GM18861 (cell line): ENCODE measurements at regions not wholly inside any gene's neighbourhood (a gene's known extent, or its start where the extent isn't known, plus 50 kb on each side); places are given as distances from the start of the nearest gene placed in this dataset.

ENCODE experiments used
- ATAC-seq: cut with Tn5 transposase; IDR thresholded peaks from one replicate; pipeline ENCODE4 v1.9.1; 2021; ENCODE audit not compliant: unreplicated experiment

- no peak for ATAC-seq
Measured at GRCh38 chr2:176595986-176596385, 326.7 kb downstream of the MTX2 start.

DNA sequence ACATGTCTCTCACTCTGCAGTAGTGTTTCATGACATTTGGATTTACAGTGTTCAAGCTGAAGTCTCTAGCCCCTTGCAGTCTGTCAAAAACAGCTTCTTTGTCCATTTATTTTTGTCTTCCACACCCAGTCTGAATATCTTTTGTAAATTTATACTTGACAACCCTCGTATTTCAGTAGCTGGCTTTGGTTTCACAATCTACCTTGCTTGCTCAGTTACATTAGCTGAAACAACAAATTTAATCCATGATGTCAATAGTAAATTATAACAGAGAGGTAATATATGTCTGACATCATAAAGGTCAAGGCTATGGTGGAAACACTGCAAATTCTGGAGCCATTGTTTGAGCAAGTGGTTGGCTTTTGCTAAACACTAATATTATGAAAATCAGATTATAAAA lies 328.7 kb downstream of the MTX2 start:
- no peak for ATAC-seq

- no peak for ATAC-seq
Measured at GRCh38 chr2:176598351-176598750, 329.1 kb downstream of the MTX2 start.

- ATAC-seq = no peak
Measured at GRCh38 chr2:176599796-176600485, 330.7 kb downstream of the MTX2 start.

DNA sequence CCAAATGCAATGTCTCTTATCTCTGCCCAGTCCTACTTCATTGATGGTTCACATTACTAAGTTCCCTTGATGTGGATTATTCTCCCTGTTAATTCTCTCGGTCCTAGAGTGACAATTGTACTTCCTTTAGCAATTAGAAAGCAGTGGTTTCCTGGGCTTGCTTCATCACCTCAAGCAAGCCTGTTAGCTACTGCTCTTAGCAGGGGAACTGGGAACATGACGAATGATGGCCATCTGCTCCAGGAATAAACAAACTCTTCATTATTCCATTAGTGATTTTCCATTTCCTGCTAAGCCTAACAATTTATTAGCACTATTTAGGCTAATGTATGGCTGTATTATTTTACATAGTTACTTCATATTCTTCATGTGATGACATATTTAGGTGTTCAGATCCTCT lies 331.8 kb downstream of the MTX2 start:
- no peak for ATAC-seq

DNA sequence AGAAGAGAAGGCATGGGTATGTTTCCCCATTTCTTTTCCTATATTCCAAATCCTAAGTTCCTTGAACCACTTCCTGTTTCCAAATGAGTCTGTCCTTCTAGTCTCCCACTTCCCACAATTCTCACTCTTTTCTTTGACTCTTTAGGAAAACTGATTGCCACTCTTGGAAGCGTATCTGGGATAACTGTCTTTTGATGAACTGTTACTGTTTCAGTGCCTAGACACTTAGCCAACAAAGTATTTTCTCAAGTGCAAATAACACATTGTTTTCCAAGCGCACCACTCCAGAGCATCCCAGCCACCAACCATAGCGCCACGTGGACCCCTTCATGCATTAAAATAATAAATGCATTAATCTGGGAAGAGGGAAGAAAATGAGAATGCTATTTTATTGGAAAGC lies 342.8 kb downstream of the MTX2 start:
- no peak for ATAC-seq

GRCh38 chr2:176612736-176613135 lies 343.5 kb downstream of the MTX2 start:
- ATAC-seq = no peak

DNA sequence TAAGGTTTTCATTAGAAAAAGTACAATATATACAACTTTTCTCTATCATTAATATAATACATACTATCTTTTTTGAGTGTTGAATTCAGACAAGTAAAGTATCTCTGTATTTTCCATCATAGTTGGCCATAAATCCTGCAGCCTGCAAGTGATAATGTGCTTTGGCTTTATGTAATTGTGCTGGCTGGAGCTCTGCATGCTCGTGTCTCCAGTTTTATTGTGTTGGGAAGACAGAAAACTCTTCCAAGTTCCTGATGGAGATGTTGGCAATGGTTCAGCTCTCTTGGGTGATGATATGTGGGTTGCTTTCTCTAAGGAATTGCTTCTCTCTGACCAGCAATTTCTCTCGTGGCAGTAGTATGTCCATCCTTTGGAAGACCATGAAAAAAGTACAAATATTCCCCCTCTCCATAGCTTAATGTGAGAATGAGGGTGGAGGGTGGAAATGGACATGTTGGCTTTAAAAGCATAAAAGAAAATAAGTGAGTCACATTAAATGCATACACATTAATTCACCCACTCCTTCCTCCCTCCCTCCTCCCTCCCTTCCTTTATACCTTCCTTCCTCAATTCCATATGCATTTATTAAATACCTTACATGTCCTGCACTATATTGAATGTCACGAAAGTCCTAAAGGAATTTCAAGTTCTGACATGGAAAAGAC lies 344.2 kb downstream of the MTX2 start:
- ATAC-seq = no peak

- no peak for ATAC-seq
Measured at GRCh38 chr2:176614049-176614448, 344.8 kb downstream of the MTX2 start.

GRCh38 chr2:176614930-176615329 lies 345.7 kb downstream of the MTX2 start:
- ATAC-seq = no peak

DNA sequence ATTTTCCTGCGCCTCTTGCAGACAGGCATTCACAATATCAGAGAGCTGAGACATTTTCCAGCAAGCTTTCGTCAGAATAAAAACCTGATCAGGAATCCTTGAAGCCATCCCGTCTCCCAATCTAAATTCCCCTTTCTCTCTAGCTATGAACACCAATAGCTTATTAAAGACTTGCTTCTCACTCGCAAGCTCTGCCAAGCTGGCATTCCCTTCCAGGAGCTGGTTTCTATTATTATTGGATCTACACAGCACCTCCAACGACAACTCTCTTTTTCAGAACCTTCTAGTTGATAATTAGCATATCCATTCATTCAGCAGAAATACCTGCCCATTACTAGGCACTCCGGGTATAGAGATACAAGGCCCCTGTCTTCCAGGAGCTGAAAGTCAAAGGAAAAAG lies 350.3 kb downstream of the MTX2 start:
- ATAC-seq = no peak

- ATAC-seq = no peak
Measured at GRCh38 chr2:176621350-176621749, 352.1 kb downstream of the MTX2 start.

- no peak for ATAC-seq
Measured at GRCh38 chr2:176622792-176623191, 353.6 kb downstream of the MTX2 start.

GRCh38 chr2:176626796-176627195 lies 357.6 kb downstream of the MTX2 start:
- ATAC-seq = no peak

DNA sequence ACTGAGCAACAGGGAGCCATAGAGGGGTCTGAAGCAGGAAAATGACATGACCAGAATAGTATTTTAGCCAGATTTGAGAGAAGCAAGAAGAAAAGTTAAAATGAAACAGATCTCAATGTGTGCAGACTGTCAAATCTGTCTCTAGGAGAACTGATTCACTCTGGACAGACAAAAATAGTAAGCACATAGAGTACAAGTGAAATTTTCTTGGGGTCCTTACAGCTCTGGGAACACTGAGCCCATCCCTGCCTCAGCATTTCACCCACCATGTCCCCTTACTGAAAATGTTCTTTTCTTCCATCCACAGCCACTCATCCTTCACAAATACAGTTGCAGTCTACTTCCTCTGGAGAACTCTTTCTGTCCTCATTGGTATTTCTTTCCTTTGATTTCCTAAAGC lies 359.2 kb downstream of the MTX2 start:
- no peak for ATAC-seq

GRCh38 chr2:176633754-176634153 lies 364.5 kb downstream of the MTX2 start:
- no peak for ATAC-seq

DNA sequence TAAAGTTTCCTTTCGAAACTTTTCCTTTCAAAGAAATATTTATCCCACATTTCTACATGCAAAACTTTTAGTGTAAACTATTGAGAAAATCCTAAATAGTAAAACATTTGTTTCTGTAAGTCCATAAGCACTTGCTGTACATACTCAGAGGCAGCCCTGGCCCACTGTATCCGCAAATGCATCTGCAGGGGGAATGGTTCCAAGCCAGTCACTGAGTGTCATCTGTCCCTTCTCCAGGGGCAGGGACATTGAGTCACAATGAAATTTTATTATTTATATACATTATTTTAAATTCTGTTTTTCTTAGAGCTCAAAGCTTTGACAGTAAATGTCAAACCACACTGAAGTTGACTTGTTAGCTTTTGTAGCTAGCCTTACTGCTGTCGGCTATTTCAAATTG lies 367.2 kb downstream of the MTX2 start:
- no peak for ATAC-seq

DNA sequence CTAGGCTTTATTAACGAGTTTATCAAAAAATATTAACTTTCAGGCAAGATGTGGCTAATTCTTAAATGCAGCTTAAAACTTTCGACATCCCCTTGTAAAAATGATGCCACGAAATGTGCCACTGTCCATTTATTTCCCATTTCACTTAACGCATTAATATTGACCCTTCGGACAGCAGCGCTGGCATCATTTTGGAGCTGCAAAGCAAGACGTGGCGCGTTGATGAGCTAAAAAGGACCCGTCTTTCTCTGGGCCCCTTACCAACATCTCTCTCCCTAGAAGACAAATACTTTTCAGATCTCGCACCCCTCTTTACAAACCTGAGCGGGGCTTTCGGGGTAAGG lies 367.9 kb downstream of the MTX2 start:
- ATAC-seq = no peak

DNA sequence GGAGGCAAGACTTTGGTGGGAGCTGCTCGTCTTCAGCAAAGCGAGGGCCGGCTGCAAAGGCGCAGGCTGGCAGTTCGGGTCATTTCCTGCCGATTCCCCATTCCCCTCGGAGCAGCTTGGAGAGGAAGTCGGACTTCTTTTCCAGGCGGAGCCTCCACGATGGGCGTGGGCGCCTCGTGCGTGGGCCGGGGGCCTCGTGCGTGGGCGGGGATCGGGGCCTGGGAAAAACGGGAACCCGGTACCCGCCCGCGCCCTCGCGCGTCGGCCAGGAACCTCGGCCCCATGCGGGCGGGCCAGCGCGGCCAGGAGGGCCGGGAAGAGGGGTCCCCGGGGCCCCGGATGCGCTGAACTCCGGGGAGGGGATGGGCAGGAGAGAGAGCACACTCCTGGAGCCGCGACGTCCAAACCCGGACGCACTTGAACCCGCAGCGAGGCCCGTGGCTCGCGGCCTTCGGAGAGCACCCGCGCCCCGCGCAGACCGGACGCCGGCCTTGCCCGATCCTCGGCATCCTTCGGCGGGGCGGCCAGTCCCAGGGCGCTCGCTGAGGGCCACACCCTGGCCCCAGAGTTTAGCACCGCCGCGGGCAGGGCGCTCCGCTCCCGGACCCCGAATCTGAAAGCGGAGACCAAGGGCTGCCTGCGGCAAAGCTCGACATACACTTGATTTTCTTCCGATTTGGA lies 368.4 kb downstream of the MTX2 start:
- ATAC-seq = peak; percentile 5

GRCh38 chr2:176638167-176639015 lies 369.1 kb downstream of the MTX2 start:
- ATAC-seq = peak; percentile 66

- ATAC-seq = no peak
Measured at GRCh38 chr2:176639016-176639343, 369.7 kb downstream of the MTX2 start.

- ATAC-seq = no peak
Measured at GRCh38 chr2:176639671-176640070, 370.4 kb downstream of the MTX2 start.
